Heart left ventricle (tissue), 16 donors: ENCODE measurements at regions not wholly inside any gene's neighbourhood (a gene's known extent, or its start where the extent isn't known, plus 50 kb on each side); places are given as distances from the start of the nearest gene placed in this dataset.
A peak's percentile ranks its signal among the peaks of the same experiment; 100 is the strongest.

Experiments used
- ATAC-seq, 4 donors: fragments of 200-7000 bp; cut with Tn5 transposase; one replicate each; pipeline ENCODE4 v1.9.1; 2020 to 2022; ENCODE audit warnings: moderate library complexity in 4 of 4, mild to moderate bottlenecking in 3 of 4, moderate number of reproducible peaks in 1 of 4
- DNase-seq, 5 donors: peaks; one replicate each; pipeline ENCODE4 v3.0.0-alpha.2; 2020
- H3K27ac ChIP-seq, 12 donors: fragments of 200-600 bp; sonication (generic) in 4 of 12; one replicate each; pipeline versions ENCODE4 v1.5.0 to v1.8.0; 2016 to 2022; ENCODE audit warnings: mild to moderate bottlenecking in 2 of 12
- H3K27me3 ChIP-seq, 9 donors: fragments of 200-600 bp; sonication (generic) in 2 of 9; one replicate each; pipeline versions ENCODE4 v1.5.1 to v1.8.0; 2016 to 2022; ENCODE audit warnings: mild to moderate bottlenecking in 3 of 9
- H3K36me3 ChIP-seq, 9 donors: fragments of 200-600 bp; sonication (generic) in 2 of 9; one replicate each; pipeline versions ENCODE4 v1.5.0 to v1.8.0; 2018 to 2022; ENCODE audit warnings: mild to moderate bottlenecking in 2 of 9
- H3K4me1 ChIP-seq, 12 donors: fragments of 200-600 bp; sonication (generic) in 4 of 12; one replicate each; pipeline versions ENCODE4 v1.5.0 to v1.8.0; 2016 to 2022; ENCODE audit warnings: mild to moderate bottlenecking in 3 of 12
- H3K4me3 ChIP-seq, 12 donors: fragments of 200-600 bp; sonication (generic) in 4 of 12; one replicate each; pipeline versions ENCODE4 v1.5.0 to v1.8.0; 2017 to 2022; ENCODE audit warnings: mild to moderate bottlenecking in 9 of 12, moderate library complexity in 4 of 12
- H3K9me3 ChIP-seq, 12 donors: fragments of 200-600 bp; sonication (generic) in 4 of 12; one replicate each; pipeline versions ENCODE4 v1.5.0 to v1.8.0; 2016 to 2022; ENCODE audit warnings: mild to moderate bottlenecking in 1 of 12
- CTCF ChIP-seq, 12 donors: fragments of 200-600 bp; sonication (generic) in 4 of 12; IDR thresholded peaks; one replicate each; pipeline versions ENCODE4 v1.5.0 to v1.8.0; 2018 to 2022; ENCODE audit warnings: antibody characterized with exemption in 12 of 12, mild to moderate bottlenecking in 5 of 12
- POLR2A ChIP-seq, 2 donors: fragments of 450-650 bp; IDR thresholded peaks; one replicate each; pipeline ENCODE4 v1.6.1; 2017; ENCODE audit warnings: antibody characterized with exemption in 2 of 2, mild to moderate bottlenecking in 2 of 2, moderate library complexity in 2 of 2
- WGBS, 4 donors: extraction: QIAGEN DNeasy Blood & Tissue Kit in 2 of 4; methylation state at CpG; one replicate each; pipeline versions ENCODE4 v1.1.5 to v1.1.7; 2013 to 2018; 5-methylcytosine and 5-hydroxymethylcytosine counted together
- intact Hi-C, 10 donors: fragments of 100-400 bp; cut with DNase I; formaldehyde crosslinking; loops; one replicate each; pipeline versions ENCODE4 v1.11.1 to v1.14.2; 2022
- donor health status: ischemic (EF 13 %, LVEDD 7.1; RV severe dilation, severe dysfunction).
- donor health status: healthy with polysubstance abuse.
- donor health status: DM: no; HTN: yes; CAD: no.
- donor health status: DM: no; HTN: no; CAD: no.
- donor health status: ischemic (EF 25% LVEDD 6.9; RV normal size, moderate dysfunction).
- donor health status: ischemic (EF 25% LVEDD 5.7; RV mildly dilated, moderate dysfunction).
- donor health status: healthy.
- donor health status: DM: yes; HTN: yes; CAD: no.
- donor health status: ischemic (EF 35%, LVEDD 5.7; RV mildly dilated, moderate dysfunction).
- donor health status: nonischemic (EF 11% LVEDD 7.7; RV severe dilation, severe dysfunction).
- donor health status: DM: yes; HTN: yes; CAD: no.
- donor health status: PGD.
- donor health status: ischemic (EF 29% LVEDD 5.4; RV normal size, mild dysfunction).
- donor health status: nonischemic (EF 23%, LVEDD 6.1; RV moderate dilation, normal function).

- Histone ChIP-seq H3K4me3 (no peak overlapping the region), H3K36me3 (no peaks in the 10 kb centered on the region), H3K27ac (no peak overlapping the region), H3K27me3 (no peaks in the 10 kb centered on the region), H3K4me1 (no peaks in the 10 kb centered on the region), H3K9me3 (peaks cover 0 to 10% (median 0%) of the 10 kb centered on the region in 12 donors)
- DNase-seq: no peak
- intact Hi-C loops: no loop called here
- WGBS, 4 donors: 96 to 99% (median 98%) methylated on average over 1 of the region's 1 CpG
- TF ChIP-seq POLR2A (IDR thresholded peaks at IDR 0.05) (no peak), CTCF (IDR thresholded peaks at IDR 0.05) (no peak)
- no peak for ATAC-seq
These were observed 114.5 kb upstream of the LYPLAL1 start for GRCh38 chr1:219058891-219059820.

GRCh38 chr1:219060798-219061197 lies 112.9 kb upstream of the LYPLAL1 start:
- DNase-seq (no peak), ATAC-seq (no peak)
- no peaks in the 10 kb centered on the region for H3K4me1 ChIP-seq
- intact Hi-C loops: loop anchor here in 2 of 10 donors (10.0 kb wide), 2 partner anchors 476 to 504 kb away; no protein-coding TSS in a partner anchor
- no peak for TF ChIP-seq CTCF (IDR thresholded peaks at IDR 0.05)
- TF ChIP-seq POLR2A (IDR thresholded peaks at IDR 0.05): no peak
- H3K9me3 ChIP-seq: peaks cover 0 to 10% (median 0%) of the 10 kb centered on the region in 12 donors
- H3K27me3 ChIP-seq: no peaks in the 10 kb centered on the region
- H3K36me3 ChIP-seq: no peaks in the 10 kb centered on the region
- H3K27ac ChIP-seq: no peak overlapping the region
- H3K4me3 ChIP-seq: no peak overlapping the region
- 91 to 92% (median 92%) methylated on average over 5 of the region's 5 CpGs for WGBS, 4 donors

- Histone ChIP-seq H3K4me3 (no peak overlapping the region), H3K36me3 (no peaks in the 10 kb centered on the region), H3K4me1 (peaks cover 0 to 12% (median 1%) of the 10 kb centered on the region in 12 donors), H3K9me3 (peaks cover 0 to 6% (median 0%) of the 10 kb centered on the region in 12 donors), H3K27me3 (no peaks in the 10 kb centered on the region), H3K27ac (no peak overlapping the region)
- ATAC-seq (no peak), DNase-seq (no peak)
- intact Hi-C loops: loop anchor here in 2 of 10 donors (10.0 kb wide), 2 partner anchors 477 to 503 kb away; no protein-coding TSS in a partner anchor
- TF ChIP-seq POLR2A (IDR thresholded peaks at IDR 0.05) (no peak), CTCF (IDR thresholded peaks at IDR 0.05) (no peak)
- 71 to 95% (median 84%) methylated on average over 4 of the region's 4 CpGs for WGBS, 4 donors
These were observed 111.5 kb upstream of the LYPLAL1 start for GRCh38 chr1:219062161-219062560.

- WGBS, 4 donors: 88 to 96% (median 92%) methylated on average over 1 of the region's 1 CpG
- Histone ChIP-seq H3K36me3 (no peaks in the 10 kb centered on the region), H3K9me3 (no peaks in the 10 kb centered on the region), H3K27ac (peak overlapping the region in 3 of 12 donors; percentile 6 to 25 (median 8)), H3K4me3 (no peak overlapping the region), H3K27me3 (no peaks in the 10 kb centered on the region), H3K4me1 (peaks cover 0 to 14% (median 1%) of the 10 kb centered on the region in 12 donors)
- no peak for ATAC-seq
- intact Hi-C loops: loop anchor here (2.0 to 10.0 kb wide), 7 partner anchors 481 to 735 kb away; partner anchors contain the start of gene TGFB2 (in 1 of the 10)
- DNase-seq: no peak
- TF ChIP-seq CTCF (IDR thresholded peaks at IDR 0.05) (no peak), POLR2A (IDR thresholded peaks at IDR 0.05) (no peak)
These were observed 107.6 kb upstream of the LYPLAL1 start for GRCh38 chr1:219066098-219066497.
